ENCODE measurements at regions not wholly inside any gene's neighbourhood (a gene's known extent, or its start where the extent isn't known, plus 50 kb on each side); places are given as distances from the start of the nearest gene placed in this dataset.

DNA sequence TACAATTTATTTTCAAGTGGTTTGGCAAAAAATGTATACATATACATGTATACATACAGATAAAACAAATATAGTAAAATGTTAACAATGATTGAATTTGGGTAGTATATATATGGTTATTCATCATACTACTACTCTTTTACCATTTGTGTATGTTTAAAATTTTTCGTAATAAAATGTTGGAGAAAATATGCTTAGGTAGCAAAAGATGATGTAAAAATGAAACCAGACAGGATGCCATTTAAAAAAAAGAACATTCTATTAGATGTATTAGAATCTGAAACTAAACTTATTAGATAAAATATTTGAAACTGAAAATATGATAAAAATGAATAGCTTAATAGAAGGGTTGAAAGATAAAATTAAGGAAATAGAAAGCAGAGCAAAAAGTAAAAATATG lies 144.9 kb upstream of the FER start:
- no peaks in the 10 kb centered on the region for H3K9me3 ChIP-seq (ENCODE audit: control insufficient read depth in 1 of 2, insufficient read depth in 1 of 2, low read length in 2 of 2)
- H3K27ac ChIP-seq (ENCODE audit: low read depth in 1 of 2, low read length in 2 of 2) = no peak overlapping the region
- no peaks in the 10 kb centered on the region for H3K4me1 ChIP-seq (ENCODE audit: insufficient read depth, low read length)
- TF ChIP-seq, protein P1, sequence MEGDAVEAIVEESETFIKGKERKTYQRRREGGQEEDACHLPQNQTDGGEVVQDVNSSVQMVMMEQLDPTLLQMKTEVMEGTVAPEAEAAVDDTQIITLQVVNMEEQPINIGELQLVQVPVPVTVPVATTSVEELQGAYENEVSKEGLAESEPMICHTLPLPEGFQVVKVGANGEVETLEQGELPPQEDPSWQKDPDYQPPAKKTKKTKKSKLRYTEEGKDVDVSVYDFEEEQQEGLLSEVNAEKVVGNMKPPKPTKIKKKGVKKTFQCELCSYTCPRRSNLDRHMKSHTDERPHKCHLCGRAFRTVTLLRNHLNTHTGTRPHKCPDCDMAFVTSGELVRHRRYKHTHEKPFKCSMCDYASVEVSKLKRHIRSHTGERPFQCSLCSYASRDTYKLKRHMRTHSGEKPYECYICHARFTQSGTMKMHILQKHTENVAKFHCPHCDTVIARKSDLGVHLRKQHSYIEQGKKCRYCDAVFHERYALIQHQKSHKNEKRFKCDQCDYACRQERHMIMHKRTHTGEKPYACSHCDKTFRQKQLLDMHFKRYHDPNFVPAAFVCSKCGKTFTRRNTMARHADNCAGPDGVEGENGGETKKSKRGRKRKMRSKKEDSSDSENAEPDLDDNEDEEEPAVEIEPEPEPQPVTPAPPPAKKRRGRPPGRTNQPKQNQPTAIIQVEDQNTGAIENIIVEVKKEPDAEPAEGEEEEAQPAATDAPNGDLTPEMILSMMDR (IDR thresholded peaks at IDR 0.05) = no peak
- DNase-seq (no peak), ATAC-seq (ENCODE audit: poor library complexity) (no peak)
- no peaks in the 10 kb centered on the region for H3K36me3 ChIP-seq (ENCODE audit: insufficient read depth, low read length)
- intact Hi-C loops (cut with DNase I, micrococcal nuclease) = no loop called here
- Mint-ChIP-seq H3K9me3 (no peaks in the 10 kb centered on the region), H3K4me1 (ENCODE audit: low read depth) (no peaks in the 10 kb centered on the region), H3K36me3 (ENCODE audit: low read depth) (no peaks in the 10 kb centered on the region), H3K27ac (no peak overlapping the region), H3K4me3 (no peak overlapping the region), H3K27me3 (peaks cover 15% of the 10 kb centered on the region)
- no peak overlapping the region for H3K4me3 ChIP-seq (ENCODE audit: low read length)
- CTCF ChIA-PET = no interaction called here
- POLR2A ChIA-PET = no interaction called here
- H3K27me3 ChIP-seq (ENCODE audit: control insufficient read depth in 1 of 2, insufficient read depth in 2 of 2, low read length in 2 of 2) = peaks cover 0 to 9% of the 10 kb centered on the region in 2 experiments

DNA sequence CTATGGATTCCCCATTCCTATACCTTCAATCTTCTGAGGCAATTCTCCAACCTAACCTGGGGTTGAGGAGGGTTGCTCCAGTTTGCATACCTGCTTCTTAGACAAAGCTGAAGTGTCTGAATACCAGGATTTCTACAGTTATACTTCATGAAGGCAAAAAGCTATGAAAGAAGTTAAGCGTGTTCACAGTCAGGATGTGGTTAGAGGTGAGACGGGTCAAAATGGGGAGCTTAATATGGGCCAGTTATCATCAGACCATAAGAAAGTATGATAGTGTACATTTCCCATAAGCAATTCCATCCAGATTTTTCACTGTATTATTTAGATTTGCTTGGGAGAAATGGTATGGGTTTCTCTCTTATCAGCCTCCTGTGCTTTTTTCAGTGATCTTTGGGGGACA lies 156.9 kb upstream of the FER start:
- Histone ChIP-seq H3K27me3 (ENCODE audit: control insufficient read depth in 1 of 2, insufficient read depth in 2 of 2, low read length in 2 of 2) (no peaks in the 10 kb centered on the region), H3K4me3 (ENCODE audit: low read length) (no peak overlapping the region), H3K9me3 (ENCODE audit: control insufficient read depth in 1 of 2, insufficient read depth in 1 of 2, low read length in 2 of 2) (no peaks in the 10 kb centered on the region), H3K27ac (ENCODE audit: low read depth in 1 of 2, low read length in 2 of 2) (no peak overlapping the region), H3K4me1 (ENCODE audit: insufficient read depth, low read length) (no peaks in the 10 kb centered on the region), H3K36me3 (ENCODE audit: insufficient read depth, low read length) (no peaks in the 10 kb centered on the region)
- Mint-ChIP-seq H3K36me3 (ENCODE audit: low read depth) (no peaks in the 10 kb centered on the region), H3K4me3 (no peak overlapping the region), H3K27me3 (peaks cover 20% of the 10 kb centered on the region), H3K9me3 (peaks cover 2% of the 10 kb centered on the region), H3K4me1 (ENCODE audit: low read depth) (no peaks in the 10 kb centered on the region), H3K27ac (no peak overlapping the region)
- intact Hi-C loops (cut with DNase I, micrococcal nuclease) = no loop called here
- ATAC-seq (ENCODE audit: poor library complexity) = no peak
- ChIA-PET CTCF (no interaction called here), POLR2A (no interaction called here)
- DNase-seq = no peak
- TF ChIP-seq, protein P1 (IDR thresholded peaks at IDR 0.05) = no peak

DNA sequence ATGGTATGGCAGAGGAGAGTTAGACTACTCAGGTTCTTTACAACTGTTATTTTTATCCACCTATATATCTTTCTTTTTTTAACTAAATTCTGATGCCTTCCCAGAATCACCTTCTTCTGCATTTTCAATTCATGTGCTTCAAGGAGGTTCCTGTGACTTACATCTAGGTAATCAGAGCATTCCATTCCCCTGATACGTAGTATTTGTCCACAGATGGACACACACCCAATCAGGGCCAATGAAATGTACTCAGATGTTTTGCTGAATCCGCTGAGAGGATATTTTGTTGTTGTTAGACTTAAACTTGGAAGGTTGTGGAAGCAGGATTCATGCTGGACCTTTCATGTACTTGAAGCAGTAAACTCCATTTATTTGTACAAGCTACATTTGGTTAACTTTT lies 159.4 kb upstream of the FER start:
- Mint-ChIP-seq H3K4me1 (ENCODE audit: low read depth) (no peaks in the 10 kb centered on the region), H3K36me3 (ENCODE audit: low read depth) (no peaks in the 10 kb centered on the region), H3K27me3 (peaks cover 27% of the 10 kb centered on the region), H3K27ac (no peak overlapping the region), H3K4me3 (no peak overlapping the region), H3K9me3 (peaks cover 2% of the 10 kb centered on the region)
- Histone ChIP-seq H3K27me3 (ENCODE audit: control insufficient read depth in 1 of 2, insufficient read depth in 2 of 2, low read length in 2 of 2) (no peaks in the 10 kb centered on the region), H3K36me3 (ENCODE audit: insufficient read depth, low read length) (no peaks in the 10 kb centered on the region), H3K4me3 (ENCODE audit: low read length) (no peak overlapping the region), H3K9me3 (ENCODE audit: control insufficient read depth in 1 of 2, insufficient read depth in 1 of 2, low read length in 2 of 2) (no peaks in the 10 kb centered on the region), H3K4me1 (ENCODE audit: insufficient read depth, low read length) (no peaks in the 10 kb centered on the region), H3K27ac (ENCODE audit: low read depth in 1 of 2, low read length in 2 of 2) (no peak overlapping the region)
- CTCF ChIA-PET = no interaction called here
- DNase-seq = no peak
- ATAC-seq (ENCODE audit: poor library complexity) = no peak
- POLR2A ChIA-PET = no interaction called here
- intact Hi-C loops (cut with DNase I, micrococcal nuclease) = no loop called here
- TF ChIP-seq, protein P1 (IDR thresholded peaks at IDR 0.05) = no peak

Measured in CD4-positive, alpha-beta T cell (primary cell).